Stimulated activated CD4-positive, alpha-beta T cell treated with anti-CD3 and anti-CD28 coated beads, Interleukin-15, amount 100 ng/mL, for 1 hour (primary cell): ENCODE measurements at regions not wholly inside any gene's neighbourhood (a gene's known extent, or its start where the extent isn't known, plus 50 kb on each side); places are given as distances from the start of the nearest gene placed in this dataset.

ENCODE experiments used
- DNase-seq, 2 donors: peaks; one replicate each; pipeline ENCODE4 v3.0.0-alpha.2; 2020; ENCODE audit warnings: low read depth in 1 of 2, low spot score in 1 of 2

DNA sequence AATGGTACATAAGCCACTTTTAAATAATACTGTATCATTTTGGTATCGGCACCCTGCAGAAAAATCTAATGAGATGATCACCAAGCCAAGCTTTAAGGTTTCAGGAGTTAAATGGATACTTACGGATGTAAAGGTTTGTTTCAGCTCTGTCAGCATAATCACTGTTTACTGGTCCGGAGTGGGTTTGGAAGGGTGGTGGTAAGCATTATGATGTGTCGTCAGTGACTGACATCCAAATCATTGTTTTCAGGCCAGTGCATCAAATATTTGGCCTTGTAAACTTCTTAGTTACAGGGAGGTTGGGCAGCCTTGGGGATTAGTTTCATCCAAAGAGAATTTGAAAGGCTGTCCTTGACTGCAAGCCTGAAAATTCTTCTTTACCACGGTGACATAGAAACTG is 50.0 kb upstream of the ATL2 start:
- DNase-seq: no peak
